ENCODE measurements at regions not wholly inside any gene's neighbourhood (a gene's known extent, or its start where the extent isn't known, plus 50 kb on each side); places are given as distances from the start of the nearest gene placed in this dataset.

DNA sequence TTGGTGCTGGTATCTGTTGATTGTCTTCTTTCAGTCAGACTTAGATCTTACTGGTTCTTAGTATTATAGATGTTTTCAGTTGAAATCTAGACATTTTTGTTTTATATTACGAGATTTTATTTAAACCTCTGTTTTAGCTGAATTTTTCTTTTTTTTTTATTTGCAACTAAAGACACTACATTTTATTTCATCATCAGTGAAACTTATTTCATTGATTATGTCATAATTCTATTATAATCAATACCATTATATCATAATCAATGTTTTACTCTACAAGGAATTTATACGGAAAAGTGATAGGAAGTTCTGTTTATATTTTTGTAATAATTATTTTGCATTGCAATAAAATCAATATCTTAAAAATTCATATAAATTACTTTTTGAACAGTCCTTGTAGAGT, 477.4 kb upstream of the MDFIC2 start:
- no peak for DNase-seq

DNA sequence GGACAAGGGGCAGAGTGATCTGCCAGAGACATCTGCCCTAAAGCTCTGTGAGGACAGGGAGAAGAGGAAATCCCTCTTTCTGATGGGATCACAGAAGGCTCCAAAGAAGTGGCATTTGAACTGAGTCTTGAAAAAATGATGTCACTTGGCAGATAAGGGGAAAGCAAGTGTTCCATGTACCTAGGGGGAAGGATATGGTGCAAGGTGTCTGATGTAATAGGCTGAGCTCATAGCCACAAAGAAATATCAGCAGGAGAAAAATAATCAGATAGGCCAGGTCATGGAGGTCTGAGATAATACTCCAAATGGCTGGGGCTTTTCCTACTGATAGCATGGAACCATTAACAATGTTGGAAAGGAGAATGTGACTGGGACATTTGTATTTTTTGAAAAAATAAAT, 468.4 kb upstream of the MDFIC2 start:
- no peak for DNase-seq

DNA sequence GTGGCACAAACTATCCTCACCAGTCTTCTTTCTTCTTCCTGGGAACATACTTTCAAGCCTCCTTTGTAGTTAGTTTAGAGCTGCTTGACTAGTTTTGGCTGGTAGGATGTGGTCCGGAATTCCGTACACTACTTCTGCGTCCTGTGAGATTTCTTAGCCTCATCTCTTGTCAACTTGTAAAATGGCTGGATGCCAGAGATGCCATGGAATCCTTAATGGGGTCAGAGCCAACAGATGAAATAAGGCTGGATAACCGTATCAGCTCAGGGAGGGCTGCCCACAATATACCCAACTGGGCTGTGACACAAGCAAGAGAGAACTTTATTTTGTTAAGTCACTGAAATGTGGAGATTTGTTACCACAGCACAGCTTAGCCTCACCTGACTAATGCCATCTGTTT, 466.9 kb upstream of the MDFIC2 start:
- no peak for DNase-seq

DNA sequence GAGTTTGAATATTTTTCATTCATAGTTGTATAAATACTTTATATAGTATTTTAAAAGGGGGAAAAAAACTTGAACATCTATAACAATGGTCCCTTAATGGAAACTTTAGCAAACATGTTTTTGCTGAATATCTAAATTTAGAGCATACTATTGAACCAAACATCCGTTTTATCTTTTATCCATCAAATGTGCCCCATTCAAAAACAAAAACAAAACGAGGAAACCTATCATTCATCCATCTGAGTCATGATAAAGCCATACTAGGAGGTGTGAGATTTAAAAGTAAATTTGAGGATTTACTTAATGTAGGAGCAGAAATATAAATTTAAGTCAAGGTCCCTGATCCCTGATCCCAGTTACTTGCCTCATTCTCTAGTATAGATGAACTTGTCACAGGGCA, 463.6 kb upstream of the MDFIC2 start:
- DNase-seq: no peak

DNA sequence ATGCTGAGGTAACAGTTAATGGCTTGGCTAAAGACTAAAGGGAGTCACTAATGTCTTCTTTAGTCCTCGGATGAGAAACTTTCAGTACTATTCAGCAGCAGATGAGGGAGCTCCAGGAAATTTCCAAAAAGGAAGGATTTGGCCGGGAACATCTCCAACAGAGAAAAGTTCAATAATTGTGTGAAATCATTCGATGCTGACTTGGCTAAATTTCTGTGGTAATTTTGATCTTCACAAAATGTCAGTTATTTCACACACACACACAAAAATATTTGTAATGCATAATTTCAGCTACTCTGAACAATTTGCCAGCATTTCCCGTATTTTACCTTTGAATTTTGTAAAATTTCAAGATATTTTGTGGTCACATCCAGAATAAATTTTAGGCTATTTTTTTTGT, 462.8 kb upstream of the MDFIC2 start:
- DNase-seq: no peak

DNA sequence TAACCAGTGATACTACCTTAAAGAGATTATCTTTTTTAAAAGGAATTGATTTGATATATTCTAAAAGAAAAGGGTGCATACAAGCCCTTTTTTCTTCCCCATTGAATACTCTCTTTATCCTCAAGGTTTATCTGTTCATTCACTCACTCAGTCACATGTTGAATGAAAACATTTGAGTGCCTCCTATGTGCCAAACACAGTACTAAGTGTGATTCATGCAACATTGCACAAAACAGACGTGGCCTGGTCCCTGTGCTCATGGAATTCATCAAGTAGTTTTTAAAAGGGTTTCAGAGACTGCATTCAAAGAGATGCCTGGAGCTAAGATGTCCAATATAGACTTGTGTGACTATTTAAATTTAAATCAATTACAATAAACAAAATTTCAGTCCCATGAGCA, 462.2 kb upstream of the MDFIC2 start:
- DNase-seq: no peak

DNA sequence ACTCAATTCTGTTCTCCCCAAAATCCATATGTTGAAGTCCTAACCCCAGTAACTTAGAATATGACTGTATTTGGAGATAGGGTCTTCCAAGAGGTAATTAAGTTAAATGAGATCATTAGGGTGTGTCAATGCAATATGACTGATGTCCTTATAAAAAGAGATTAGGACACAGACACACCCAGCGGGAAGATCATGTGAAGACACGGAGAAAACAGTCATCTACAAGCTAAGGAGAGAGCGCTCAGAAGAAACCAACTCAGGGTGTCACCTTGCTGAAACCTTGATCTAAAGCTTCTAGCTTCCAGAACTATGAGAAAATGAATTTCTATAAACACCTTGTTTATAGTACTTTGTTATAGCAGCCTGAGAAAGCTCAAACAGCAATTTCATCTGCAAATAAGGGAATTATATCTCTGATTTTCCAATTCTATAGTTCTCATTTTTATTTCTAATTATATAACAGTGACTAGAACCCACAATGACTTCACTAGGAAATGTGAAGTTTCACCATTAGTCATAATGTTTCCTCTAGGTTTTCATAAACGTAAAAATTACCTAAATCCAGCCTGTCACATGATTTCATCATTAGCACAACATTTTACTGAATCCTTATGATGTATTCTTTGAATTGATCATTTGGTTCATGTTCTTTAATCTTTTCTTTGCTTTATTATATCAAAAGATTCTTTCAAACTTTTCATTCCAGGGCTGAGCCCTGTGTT, 459.1 kb upstream of the MDFIC2 start:
- no peak for DNase-seq

DNA sequence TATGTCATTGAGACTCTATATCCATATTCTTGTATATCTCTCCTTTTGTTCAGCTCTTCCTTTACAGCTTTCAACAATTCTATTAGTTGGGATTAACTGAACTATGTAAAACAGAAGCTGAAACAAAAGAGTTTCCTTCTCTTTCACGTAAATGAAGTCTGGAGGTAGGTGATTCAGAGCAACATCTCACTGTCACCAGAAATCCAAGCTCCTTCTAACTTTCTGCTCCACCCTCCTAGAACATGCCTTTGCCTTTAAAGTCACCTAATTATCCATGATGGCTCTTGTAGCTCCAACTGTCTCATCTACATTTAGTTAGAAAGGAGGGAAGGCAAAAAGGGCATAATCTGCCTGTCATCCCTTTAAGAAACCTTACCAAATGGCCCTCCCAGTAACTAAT, 458.2 kb upstream of the MDFIC2 start:
- DNase-seq: no peak

DNA sequence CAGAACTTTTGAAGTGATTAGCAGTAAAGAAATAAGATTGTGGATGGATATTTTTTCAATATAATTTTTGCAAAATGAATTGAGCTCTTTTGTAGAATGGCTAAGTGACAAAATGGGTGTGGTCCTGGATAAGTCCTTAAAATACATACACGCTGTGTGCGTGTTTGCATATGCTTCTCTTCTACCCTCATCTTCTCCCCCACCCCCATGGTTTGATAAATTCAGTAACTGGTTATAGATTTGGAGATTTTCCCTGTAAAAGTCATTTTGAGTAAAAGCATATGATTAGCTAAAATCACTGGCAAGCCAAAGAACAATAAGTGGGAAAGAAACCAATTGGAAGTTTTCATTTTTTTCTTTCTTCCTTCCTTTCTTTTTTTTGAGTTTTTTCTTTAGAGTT, 453.9 kb upstream of the MDFIC2 start:
- DNase-seq: no peak

DNA sequence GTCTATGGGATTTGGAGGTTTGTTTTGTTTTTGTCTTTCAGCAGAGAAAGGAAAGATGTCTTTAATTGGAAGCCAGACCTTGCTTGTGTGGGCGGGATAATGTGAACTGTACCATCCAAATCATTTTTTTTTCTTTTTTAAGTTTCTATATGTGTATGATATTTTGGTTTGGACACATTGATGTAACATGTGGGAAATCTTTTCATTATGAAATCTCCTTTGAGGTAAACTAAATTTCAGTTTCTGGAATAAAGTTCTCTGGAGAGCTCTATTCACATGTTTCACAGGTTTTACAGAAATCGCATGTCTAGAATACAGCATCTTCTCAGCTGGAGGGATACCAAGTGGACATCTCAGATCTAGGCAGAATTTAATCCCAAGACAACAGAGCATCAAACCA, 451.5 kb upstream of the MDFIC2 start:
- no peak for DNase-seq

DNA sequence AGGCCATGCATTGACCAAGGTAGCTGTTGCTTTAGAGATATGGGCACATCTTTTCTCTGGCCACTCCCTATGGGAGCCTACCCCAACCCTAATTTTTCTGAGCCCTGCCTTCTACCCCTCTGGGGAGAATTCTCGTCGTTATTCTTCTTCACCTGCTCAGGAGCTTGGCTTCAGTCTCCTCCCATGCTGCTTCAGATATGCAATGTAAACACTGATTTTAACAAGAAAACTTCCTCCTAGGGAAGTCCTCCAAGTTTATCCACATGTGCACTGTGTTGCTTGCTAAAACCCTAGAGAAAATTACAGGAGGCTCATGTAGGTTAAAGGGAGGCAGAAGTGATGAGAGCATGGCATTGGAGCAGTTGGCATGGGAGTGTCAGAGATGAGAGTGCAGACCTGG, 445.2 kb upstream of the MDFIC2 start:
- DNase-seq: no peak

DNA sequence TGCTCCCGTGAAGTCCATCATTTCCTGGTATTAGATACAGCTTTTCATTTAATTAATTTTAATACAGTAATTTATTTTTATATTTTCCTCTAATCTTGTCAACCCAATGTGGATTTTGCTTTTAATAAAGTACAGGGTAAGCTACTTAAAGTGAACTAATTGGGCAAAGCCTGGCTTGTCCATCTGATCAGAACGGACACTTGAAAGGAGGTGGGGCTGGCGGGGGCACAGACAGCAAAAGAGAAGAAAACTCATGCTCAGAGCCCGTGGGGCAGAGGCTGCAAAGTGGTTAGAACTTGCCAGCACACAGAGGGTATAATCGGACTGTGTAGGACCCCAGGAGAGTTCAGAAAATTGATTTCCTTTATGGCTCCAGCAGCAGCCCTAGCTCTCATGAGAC, 443.1 kb upstream of the MDFIC2 start:
- no peak for DNase-seq

DNA sequence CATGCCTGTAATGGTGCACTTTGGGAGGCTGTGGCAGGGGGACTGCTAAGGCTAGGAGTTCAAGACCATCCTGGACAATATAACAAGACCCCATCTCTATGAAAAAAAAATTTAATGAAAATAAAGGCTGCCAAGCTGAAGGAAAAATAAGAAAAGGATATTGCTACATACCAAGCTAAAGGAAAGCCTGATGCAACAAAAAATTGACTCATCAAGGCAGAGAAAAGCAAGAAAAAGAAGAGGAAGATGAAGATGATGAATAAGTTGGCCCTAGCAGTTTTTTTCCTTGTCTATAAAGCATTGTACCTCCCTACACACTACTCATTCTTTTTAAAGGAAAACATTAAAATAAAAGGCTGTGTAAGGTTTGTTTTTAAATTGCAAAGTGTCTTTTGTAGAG, 441.9 kb upstream of the MDFIC2 start:
- DNase-seq: no peak

DNA sequence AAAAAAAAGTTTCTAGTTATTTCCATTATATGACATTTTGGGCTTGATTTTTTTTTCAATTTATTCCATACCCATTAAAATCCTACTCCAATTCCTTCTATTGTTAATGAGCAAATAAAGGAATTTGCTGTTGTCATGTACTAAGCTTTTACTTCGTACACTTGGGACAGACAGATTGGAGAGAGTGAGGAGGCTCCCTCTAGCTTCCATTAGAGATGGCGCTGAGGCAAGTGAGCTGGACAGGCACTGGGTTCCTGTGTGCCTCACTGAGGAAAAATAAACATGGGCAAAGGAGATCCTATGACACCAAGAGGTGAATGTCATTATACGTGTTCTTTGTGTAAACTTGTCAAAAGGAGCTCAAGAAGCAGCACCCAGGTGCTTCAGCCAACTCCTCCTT, 441.1 kb upstream of the MDFIC2 start:
- no peak for DNase-seq

DNA sequence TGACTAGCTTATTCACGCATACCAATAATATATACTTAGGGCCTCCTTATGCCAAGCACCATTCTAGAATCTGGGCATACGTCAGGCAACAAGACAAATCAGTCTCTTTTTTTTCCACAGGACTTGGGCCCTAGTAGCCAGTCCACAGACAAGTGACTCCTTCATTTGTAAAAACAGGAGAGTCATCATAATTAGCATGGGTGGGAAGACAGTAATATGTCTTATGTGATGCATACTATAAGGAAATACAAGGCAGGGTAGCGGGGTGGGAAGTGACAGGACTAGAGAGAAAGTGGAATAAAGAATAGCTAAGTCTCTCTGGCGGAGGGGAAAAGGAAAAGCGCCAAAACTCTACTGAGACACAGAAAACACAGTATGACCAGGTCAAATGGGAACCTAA, 439.6 kb upstream of the MDFIC2 start:
- no peak for DNase-seq

DNA sequence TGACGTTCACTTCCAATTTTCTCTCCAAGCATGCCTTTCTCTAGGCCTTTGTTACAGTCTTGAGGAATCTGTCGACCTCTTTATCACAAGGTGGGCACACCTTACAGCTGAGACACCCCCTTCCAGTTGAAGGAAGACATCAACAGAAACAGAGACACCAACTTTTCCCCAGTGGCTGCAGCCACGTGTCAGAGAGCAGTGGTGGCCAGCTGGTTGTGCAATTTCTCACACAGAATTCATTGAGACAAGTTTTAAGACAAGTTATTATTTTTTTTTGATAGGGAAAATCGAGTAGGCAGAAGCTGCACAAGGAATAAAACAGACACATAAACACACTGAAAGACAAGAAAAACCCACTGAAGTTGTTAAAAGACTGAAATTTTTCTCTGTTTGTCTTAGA, 436.7 kb upstream of the MDFIC2 start:
- DNase-seq: no peak

DNA sequence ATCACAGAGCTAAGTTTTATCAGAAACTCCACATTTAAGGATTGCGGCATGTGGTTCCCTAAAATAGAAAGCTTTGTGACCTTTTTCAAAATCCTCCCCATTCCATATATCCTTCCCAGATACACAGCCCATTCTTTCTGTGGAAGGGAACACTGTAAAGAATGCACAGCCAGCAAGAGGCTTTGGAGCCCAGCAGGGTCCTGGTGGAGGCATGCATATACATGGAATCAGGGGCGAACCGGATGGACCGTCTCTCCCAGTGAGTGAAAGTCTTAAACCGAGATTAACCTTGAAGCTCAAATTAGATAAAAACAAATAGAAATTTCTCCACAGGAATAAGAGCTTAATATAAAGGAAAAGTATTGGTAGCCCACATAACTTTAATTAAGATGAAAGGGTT, 436.2 kb upstream of the MDFIC2 start:
- no peak for DNase-seq

DNA sequence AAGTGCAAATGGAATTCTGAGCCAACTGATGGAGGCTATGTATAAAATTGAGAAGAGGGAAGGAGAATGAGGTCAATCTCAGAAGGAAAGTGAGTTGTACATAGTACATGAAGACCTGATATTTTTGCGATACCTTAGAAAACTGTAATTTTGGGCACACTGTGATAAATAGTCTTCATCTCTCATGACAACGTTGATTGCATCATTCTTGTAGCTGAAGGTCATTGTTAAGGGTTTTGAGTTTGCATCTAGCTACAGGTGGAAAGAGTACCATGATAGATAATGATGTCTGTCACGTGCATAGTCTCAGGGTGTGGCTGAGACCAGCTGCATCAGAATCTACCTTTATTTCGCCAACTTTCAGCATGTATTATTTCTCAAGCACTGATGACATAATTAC, 435.4 kb upstream of the MDFIC2 start:
- DNase-seq: no peak

DNA sequence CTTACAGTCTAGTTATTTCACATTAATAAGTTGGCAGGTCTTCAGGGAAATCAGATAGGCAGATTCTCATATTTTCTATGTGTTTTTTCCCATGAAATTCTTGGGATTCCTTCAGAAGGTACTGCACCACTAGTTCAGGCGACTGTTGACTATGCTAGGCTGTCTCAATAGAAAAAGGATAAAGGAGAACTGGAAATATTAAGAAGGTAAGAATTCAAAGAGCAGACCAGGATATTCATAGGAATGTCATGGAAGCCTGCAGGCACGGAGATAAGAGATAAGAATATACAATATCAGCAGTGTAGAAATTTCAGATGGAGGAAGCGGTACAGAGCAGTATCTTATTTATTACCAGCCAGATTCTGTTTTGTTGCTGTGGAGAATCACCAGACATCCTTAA, 432.1 kb upstream of the MDFIC2 start:
- no peak for DNase-seq

DNA sequence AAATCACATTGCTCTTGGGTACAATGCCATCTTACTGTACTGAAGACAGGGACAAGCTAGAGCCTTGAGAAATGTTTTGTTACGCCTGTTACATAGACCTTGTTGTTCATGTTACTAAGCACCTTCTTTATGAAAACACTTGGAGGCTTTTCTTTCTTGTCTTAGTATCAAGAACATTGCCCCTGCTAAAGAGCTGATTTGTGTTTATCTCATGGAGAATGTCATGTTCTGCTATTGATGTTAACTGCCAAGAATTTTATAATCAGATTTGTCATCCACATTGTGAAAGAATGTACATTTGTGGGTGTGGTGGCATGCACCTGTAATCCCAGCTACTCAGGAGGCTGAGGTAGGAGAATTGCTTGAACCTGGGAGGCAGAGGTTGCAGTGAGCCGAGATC, 431.3 kb upstream of the MDFIC2 start:
- DNase-seq: no peak

DNA sequence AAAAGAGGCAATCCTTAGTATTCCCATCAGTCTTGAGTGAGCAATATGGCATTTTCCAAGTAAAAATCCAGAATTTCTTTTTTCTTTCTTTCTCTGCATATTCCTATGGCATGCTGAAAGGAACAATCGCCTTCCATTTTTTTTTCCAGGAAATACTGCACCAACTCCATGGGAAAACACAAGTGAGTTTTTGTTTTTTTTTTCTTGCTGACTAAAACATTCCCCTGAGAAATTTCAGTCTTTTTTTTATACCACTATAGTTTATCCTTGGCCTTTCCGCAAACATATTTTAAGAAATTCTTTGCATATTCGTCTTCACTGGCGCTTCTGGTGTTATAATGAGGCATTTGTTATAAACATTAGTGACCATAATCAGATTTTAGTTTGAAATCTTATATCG, 429.6 kb upstream of the MDFIC2 start:
- DNase-seq: no peak

DNA sequence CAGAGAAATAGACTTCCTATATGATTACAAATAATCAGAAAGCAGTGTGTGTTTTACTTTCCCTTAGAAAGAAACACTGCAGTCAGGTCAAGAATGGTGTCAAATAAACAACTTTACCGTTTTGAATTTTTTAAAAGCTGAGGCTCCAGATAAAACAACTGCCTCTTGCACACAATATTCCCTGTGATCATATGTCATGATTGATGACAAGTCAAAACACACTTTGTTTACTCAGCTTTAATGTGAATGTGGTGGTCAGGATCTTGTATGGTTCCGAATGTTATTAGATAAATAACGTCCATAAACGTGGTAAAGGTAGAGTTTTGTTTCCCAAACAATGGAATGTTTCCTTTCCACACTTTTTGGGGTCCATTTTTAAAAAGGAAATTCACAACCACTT, 428.4 kb upstream of the MDFIC2 start:
- no peak for DNase-seq

DNA sequence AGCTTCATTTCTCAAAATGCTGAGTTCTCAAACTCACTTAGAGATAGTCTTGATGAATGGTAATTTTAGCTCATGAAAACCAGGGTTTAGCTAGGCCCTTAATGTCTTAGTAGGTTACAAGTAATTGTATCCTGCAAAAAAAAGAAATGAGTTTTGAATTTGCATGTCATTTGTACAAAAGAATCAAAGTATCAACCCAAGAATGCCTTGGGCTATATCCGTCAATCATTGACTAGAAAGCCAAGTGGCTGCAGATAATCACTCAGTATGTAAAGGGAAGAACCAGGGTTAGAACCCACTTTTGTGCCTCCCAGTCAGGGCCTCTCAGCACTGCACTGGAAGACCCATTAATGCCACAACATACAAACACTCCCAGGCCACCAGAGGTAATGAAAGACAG, 427.6 kb upstream of the MDFIC2 start:
- DNase-seq: no peak

DNA sequence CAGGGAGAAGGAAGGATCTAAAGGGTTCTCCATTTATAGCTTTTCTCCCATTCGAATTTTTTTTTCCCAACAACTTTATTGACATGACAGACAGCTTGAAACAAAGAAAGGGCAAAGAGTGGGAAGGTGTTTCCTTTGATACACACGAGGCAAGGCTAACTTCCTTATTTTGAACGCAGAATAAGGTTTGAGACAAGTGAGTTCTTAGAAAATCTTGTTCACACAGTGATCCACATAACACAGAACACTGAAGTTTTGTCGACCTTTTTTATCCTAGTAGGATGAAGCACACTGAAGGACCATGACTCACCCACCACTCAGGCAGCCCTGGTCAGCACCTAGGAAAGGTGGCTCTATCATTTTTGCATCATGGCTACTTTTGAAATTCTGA, 425.8 kb upstream of the MDFIC2 start:
- DNase-seq: no peak

DNA sequence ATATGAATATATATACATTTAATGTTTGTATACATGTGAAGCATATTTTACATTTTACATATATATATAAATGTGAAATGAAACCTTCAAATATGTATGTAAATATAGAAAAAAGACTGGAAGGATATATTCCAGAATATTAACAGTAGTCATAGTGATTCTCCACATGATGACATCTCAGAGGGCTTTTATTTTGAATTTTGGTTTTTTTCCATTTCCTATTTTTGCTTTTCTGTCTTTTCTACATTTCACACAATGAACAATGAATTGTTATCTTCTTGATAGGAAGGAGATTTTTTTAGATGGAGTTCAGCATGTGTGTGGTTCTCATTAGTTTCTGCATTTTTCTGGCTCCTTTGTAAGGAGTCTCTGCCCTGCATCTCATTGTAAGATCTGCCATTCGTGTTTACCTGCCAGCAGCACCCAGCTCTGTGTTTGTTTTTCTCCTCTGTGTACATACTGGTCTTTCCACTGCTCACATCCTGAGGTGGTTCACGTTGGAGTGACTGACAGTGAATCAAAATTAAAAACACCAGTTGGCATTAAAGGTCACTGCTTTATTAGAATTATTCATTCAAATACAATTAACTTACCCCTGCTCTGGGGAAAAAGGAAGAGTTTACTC, 425.3 kb upstream of the MDFIC2 start:
- no peak for DNase-seq

Measured in C1 segment of cervical spinal cord (tissue), 14 donors.